GM18873 (cell line): ENCODE measurements at regions not wholly inside any gene's neighbourhood (a gene's known extent, or its start where the extent isn't known, plus 50 kb on each side); places are given as distances from the start of the nearest gene placed in this dataset.
"Not testable (repeated sequence)": the region's sequence is repeated elsewhere in the genome, so short reads cannot be mapped to it uniquely, and the experiment has no call there.

ENCODE experiments used
- ATAC-seq: cut with Tn5 transposase; IDR thresholded peaks from one replicate; pipeline ENCODE4 v1.9.1; 2021; ENCODE audit warnings: mild to moderate bottlenecking, moderate library complexity, moderate number of reproducible peaks; ENCODE audit not compliant: unreplicated experiment, low FRiP score

DNA sequence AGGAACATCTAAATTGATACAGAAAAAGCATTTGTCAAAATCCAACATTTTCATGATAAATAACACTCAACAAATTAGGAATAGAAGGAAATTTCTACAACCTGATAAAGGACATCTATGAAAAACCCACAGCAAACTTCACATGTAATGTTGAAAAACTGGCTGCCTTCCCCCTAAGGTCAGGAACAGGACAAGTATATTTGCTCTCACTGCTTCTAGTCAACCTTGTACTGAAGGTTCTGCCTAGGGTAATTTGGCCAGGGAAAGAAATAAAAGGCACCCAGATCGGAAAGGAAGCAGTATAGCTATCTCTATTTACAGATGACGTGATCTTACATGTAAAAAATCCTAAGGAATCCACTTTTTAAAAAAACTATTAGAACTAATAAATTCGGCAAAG, 97.1 kb upstream of the USP9X start:
- ATAC-seq, result no peak

DNA sequence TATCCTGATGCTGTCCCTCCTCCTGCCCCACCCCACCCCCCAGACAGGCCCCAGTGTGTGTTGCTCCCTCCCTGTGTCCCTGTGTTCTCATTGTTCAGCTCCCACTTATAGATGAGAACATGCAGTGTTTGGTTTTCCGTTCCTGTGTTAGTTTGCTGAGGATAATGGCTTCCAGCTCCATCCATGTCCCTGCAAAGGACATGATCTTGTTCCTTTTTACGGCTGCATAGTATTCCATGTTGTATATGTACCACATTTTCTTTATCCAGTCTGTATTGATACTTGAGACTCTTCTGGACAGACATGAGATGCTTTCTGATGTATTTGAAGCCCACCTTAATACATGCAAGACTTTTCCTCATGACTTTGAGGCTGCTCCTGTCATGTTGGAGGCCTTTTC, 91.8 kb upstream of the USP9X start:
- ATAC-seq, result not testable (repeated sequence)

- no peak for ATAC-seq
Measured at GRCh38 chrX:40996886-40997530, 88.2 kb upstream of the USP9X start.

- no peak for ATAC-seq
Measured at GRCh38 chrX:40998123-40998522, 87.1 kb upstream of the USP9X start.

DNA sequence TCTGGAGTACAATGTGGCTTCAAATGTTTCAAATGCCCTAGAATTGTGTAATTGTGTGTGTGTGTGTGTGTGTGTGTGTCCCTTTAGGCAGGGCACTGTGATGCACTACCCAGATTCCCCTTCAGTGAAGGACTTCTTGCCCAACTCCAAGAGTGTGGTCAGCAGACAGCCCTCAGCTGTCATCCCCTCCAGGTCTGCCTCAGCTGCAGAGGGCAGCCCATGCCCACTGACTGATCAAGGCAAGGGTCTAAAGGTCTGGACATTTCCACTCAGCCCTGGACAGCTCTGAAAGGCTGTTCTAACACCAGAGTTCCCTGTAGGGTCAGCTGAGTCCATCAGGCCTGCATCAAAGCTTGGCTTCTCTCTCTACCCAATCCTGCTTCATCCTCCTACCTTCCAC, 83.9 kb upstream of the USP9X start:
- no peak for ATAC-seq

- no peak for ATAC-seq
Measured at GRCh38 chrX:41002026-41002425, 83.2 kb upstream of the USP9X start.

- no peak for ATAC-seq
Measured at GRCh38 chrX:41003506-41004270, 81.6 kb upstream of the USP9X start.

GRCh38 chrX:41005445-41005992, 79.7 kb upstream of the USP9X start:
- no peak for ATAC-seq

DNA sequence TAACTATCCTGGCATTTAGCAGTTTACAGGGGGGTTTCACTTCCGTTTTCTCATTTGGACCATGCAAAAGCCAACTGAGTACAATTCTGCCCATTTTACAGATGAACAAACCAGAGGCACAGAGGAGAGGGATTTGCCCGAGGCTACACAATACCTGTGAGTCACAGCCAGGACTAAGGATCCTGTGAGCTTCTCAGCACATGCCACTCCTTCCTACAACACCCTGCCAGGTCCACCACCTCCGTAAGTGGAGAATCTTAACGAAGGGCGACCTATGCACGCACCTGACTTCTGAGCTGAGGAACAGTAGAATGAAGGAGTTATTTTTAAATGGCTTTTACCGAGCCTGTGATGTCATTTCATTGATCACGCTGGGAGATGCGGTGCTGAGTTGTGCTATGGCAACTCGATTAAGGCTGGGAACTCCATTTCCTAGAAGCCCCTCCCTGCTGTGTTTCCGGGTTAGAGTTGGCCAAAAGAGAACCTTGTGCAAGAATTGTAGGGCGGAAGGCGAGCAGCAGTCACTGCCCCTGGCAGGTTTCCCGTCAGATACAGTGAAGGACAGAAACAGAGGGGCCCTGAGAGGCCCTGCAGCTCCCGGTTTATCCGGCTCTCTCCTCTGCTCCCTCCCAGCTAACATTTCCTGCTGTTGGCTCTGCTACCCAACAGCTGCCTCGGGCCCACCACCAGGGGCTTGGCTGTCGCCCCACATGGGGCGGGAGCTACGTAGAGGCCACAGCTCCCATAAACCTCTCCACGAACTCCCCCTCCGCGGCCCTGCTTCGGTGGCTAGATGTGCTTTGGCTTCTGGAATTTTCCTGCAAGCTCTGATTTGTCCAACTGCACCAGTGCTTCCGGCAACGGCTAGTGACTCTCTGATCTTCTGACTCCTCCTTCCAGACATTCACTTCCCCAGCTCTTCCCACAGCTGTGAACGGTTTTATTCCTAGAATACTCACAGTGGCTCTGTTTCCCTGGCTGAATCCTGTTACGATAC, 75.1 kb upstream of the USP9X start:
- no peak for ATAC-seq

- no peak for ATAC-seq
Measured at GRCh38 chrX:41014776-41015360, 70.4 kb upstream of the USP9X start.

DNA sequence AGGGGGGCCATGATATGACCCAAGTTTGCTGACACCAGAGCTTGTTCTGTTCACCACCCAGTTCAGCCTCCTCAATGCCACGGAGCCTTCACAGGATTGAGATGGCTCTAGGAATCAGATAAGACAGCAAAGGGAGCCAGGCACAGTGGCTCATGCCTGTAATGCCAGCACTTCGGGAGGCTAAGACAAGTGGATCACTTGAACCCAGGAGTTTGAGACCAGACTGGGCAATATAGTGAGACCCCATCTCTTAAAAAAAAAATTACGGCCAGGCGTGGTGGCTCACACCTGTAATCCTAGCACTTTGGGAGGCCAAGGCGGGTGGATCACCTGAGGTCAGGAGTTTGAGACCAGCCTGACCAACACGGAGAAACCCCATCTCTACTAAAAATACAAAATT, 67.5 kb upstream of the USP9X start:
- not testable (repeated sequence) for ATAC-seq

DNA sequence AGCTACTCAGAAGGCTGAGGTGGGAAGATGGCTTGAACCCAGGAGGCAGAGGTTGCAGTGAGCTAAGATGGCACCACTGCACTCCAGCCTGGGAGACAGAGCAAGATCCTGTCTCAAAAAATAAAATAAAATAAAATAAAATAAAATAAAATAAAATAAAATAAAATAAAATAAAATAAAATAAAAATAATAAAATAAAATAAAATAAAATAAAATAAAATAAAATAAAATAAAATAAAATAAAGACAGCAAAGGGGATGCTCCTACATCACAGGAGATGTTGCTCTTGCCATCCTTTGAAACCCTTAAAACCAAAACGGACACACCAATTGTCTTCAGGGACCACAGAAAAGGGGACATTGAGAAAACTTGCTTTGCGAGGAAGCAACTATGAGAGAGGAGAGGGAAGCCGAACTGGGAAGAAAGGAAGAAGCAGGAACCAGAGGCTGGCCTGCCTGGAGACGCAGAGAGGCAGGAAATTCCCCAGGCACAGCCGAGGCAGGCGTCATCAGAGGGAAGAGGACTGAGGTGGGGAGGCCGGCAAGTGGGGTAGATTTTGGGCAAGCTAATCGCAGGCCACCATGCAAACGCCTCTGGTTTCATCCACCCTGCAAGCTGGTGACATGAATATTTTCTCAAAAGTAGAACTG, 66.7 kb upstream of the USP9X start:
- not testable (repeated sequence) for ATAC-seq

- no peak for ATAC-seq
Measured at GRCh38 chrX:41019041-41019392, 66.2 kb upstream of the USP9X start.

- ATAC-seq, result no peak
Measured at GRCh38 chrX:41022566-41022965, 62.7 kb upstream of the USP9X start.

DNA sequence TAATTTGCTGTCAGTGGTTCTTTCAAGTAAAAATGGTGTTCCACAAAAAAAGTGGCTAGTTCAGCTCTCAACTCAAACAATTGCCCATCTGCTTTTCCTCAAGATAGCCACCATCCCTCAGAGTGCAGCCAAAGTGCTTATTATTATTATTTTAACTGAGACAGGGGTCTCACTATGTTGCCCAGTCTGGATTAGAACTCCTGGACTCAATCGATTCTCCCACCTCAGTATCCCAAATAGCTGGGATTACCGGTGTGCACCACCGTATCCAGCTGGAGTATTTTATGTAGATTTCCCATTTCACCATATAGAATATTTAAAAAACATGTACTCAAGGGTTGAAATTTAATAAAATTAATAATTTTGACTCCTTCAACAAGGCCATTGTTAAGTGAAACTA, 62.1 kb upstream of the USP9X start:
- ATAC-seq, result no peak

DNA sequence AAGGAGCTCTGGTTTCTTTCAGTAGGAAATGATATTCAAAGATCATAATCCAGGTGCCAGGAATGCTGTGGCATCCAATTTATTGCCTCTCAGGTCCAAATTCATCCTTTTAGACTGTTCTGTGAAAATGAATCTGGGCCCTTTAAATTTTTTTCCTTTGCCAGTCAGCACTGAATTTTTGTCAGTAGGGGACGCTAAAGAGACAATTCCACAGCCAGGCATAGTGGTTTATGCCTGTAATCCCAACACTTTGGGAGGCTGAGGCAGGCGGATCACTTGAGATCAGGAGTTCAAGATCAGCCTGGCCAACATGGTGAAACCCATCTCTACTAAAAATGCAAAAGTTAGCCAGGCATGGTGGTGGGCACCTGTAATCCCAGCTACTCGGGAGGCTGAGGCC, 60.9 kb upstream of the USP9X start:
- ATAC-seq, result not testable (repeated sequence)

GRCh38 chrX:41024755-41025154, 60.5 kb upstream of the USP9X start:
- ATAC-seq, result no peak

DNA sequence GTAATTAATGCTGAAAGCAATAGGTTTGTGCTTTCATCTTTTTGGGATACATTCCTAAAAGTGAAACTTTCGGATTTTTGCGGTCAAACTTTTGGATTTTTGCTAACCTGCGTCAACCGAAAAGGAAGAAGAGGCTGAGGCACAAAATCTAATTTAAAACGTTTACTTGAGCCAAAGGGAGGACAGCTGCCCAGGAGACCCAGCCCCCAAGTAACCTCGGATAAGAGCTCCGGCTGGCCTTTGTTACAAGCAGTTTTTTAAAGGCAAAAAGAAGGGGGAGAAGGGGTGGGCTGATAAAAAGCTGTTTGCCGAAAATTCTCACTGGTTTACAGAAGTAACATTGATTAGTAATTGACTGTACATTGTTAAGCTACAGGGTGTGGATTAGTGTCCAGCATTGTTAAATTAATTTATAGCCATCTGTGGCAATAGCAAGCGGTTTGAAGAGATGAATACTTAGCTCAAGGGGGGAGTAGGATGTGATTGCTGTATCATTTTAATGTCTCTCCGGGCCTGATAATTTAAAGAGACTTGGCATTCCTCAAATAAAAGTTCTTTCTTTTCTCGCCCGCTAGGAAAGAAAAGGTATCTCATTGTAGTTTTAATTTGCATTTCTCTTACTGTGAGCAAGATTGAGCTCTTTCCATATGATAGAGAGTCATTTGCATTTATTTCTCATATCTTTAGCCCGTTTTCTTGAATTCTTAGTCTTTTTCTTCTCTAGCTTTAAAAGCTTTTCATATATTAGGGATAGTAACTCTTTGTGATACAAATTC, 59.1 kb upstream of the USP9X start:
- no peak for ATAC-seq

DNA sequence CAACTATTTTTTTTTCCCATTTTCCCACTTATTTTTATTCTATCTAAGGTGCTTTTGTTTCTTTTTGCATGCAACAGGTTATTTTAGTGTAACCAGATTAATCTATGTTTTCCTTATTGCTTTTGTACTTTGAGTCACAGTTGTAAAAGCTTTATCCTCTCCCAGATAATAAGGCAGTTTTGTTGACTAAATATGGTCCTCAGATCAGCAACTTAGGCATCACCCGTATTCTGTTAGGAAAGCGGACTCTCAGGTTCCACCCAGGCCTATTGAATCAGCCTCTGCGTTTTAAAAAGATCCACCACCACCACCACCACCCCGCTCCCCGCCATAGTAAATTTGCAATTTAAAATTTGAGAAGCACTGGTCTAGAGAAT, 58.6 kb upstream of the USP9X start:
- ATAC-seq, result no peak
